GM19193 (cell line): ENCODE measurements at regions not wholly inside any gene's neighbourhood (a gene's known extent, or its start where the extent isn't known, plus 50 kb on each side); places are given as distances from the start of the nearest gene placed in this dataset.

ENCODE experiments used
- POLR2A ChIP-seq: IDR thresholded peaks from 4 replicates; pipeline ENCODE4 v1.6.1; 2011; ENCODE audit not compliant: insufficient read depth, insufficient read length; ENCODE audit errors: extremely low read depth

GRCh38 chr1:88200545-88200944 is 483.5 kb upstream of the PKN2 start:
- TF ChIP-seq POLR2A: no peak

GRCh38 chr1:88204111-88204510 is 480.0 kb upstream of the PKN2 start:
- TF ChIP-seq POLR2A: no peak

- TF ChIP-seq POLR2A: no peak
Measured at GRCh38 chr1:88204612-88205167, 479.4 kb upstream of the PKN2 start.

- no peak for TF ChIP-seq POLR2A
Measured at GRCh38 chr1:88208389-88208788, 475.7 kb upstream of the PKN2 start.

GRCh38 chr1:88210103-88210787 is 473.8 kb upstream of the PKN2 start:
- TF ChIP-seq POLR2A: no peak

- TF ChIP-seq POLR2A: no peak
Measured at GRCh38 chr1:88216441-88216840, 467.6 kb upstream of the PKN2 start.

- TF ChIP-seq POLR2A: no peak
Measured at GRCh38 chr1:88217386-88217785, 466.7 kb upstream of the PKN2 start.

- TF ChIP-seq POLR2A: no peak
Measured at GRCh38 chr1:88219521-88219920, 464.6 kb upstream of the PKN2 start.

- TF ChIP-seq POLR2A: no peak
Measured at GRCh38 chr1:88221411-88221810, 462.7 kb upstream of the PKN2 start.

- TF ChIP-seq POLR2A: no peak
Measured at GRCh38 chr1:88224906-88225305, 459.2 kb upstream of the PKN2 start.

GRCh38 chr1:88228114-88228513 is 456.0 kb upstream of the PKN2 start:
- TF ChIP-seq POLR2A: no peak

GRCh38 chr1:88230126-88230525 is 453.9 kb upstream of the PKN2 start:
- no peak for TF ChIP-seq POLR2A

- TF ChIP-seq POLR2A: no peak
Measured at GRCh38 chr1:88237058-88237457, 447.0 kb upstream of the PKN2 start.

GRCh38 chr1:88239205-88239604 is 444.9 kb upstream of the PKN2 start:
- no peak for TF ChIP-seq POLR2A

- TF ChIP-seq POLR2A: no peak
Measured at GRCh38 chr1:88247666-88248065, 436.4 kb upstream of the PKN2 start.

GRCh38 chr1:88250915-88251314 is 433.2 kb upstream of the PKN2 start:
- no peak for TF ChIP-seq POLR2A

- TF ChIP-seq POLR2A: no peak
Measured at GRCh38 chr1:88252745-88253144, 431.3 kb upstream of the PKN2 start.
